GM12872 (cell line): ENCODE measurements at regions not wholly inside any gene's neighbourhood (a gene's known extent, or its start where the extent isn't known, plus 50 kb on each side); places are given as distances from the start of the nearest gene placed in this dataset.

Experiments
- CTCF ChIP-seq: IDR thresholded peaks from 3 replicates; pipeline ENCODE4 v1.5.1; 2011; ENCODE audit warnings: low read depth, mild to moderate bottlenecking, low read length, moderate library complexity; ENCODE audit not compliant: insufficient read depth

GRCh38 chr5:167036585-167036984, 1254.9 kb upstream of the WWC1 start:
- TF ChIP-seq CTCF = no peak

- TF ChIP-seq CTCF = peak; percentile 38; the same call in 1 of the 3 replicates
Measured at GRCh38 chr5:167049043-167049663, 1242.3 kb upstream of the WWC1 start.

GRCh38 chr5:167049771-167050567, 1241.5 kb upstream of the WWC1 start:
- no peak for TF ChIP-seq CTCF

GRCh38 chr5:167050568-167051401, 1240.7 kb upstream of the WWC1 start:
- 0 out of 3 replicates have a peak, but pooled peaks have one; percentile 7 for TF ChIP-seq CTCF

- no peak for TF ChIP-seq CTCF
Measured at GRCh38 chr5:167051402-167051768, 1240.1 kb upstream of the WWC1 start.

GRCh38 chr5:167052791-167053190, 1238.7 kb upstream of the WWC1 start:
- TF ChIP-seq CTCF = no peak

- TF ChIP-seq CTCF = no peak
Measured at GRCh38 chr5:167057665-167058064, 1233.8 kb upstream of the WWC1 start.
